ENCODE measurements at regions not wholly inside any gene's neighbourhood (a gene's known extent, or its start where the extent isn't known, plus 50 kb on each side); places are given as distances from the start of the nearest gene placed in this dataset.
"Not testable (repeated sequence)": the region's sequence is repeated elsewhere in the genome, so short reads cannot be mapped to it uniquely, and the experiment has no call there.

DNA sequence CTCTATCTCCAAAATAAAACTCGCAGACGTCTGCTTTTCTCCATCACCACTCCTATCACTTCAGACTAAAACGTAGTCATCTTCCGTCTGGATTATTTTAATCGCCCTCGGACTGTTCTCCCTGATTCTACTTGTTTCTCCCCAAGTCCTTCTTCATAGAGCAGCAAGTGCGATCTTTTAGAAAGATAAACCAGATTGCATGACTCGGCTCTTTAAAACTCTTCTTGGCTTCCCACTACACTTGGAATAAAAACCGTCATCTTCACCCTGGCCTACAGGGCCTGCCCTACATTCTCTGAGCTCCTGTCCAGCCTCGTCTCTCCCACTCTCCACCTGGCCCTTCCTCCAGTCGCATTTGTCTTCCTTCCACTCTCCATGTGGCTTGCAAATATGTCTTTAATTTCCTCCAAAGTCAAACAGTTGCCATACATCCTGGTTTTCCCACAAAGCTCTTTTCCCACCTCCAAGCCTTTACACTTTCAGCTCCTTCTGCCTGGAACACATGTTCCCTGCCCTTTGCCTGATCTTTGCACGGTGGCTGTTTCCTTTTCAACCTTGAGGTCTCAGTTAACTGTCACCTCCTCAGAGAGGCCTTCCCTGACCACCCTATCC is 70.5 kb upstream of the DHX40 start:
- DNase-seq (ENCODE audit: low spot score) = no peak

DNA sequence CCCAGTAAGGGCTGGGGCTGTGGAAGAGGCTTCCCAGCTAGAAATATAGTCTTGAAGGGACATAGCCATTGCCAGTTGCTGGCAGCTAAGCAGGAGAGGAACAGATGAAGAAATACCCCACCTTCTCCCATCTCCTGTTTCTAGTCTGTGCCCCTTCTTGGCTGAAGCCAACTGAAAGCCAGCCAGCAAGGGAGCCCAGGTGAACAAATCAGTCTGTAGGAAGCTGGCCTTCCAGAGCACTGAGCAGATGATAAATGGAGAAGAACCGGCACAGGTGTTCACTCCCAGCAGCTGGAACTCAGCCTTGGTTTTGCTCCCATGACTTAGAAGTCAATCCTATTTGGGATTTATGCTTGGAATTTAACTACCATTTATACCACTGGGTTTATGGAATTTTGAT is 69.2 kb upstream of the DHX40 start:
- DNase-seq (ENCODE audit: low spot score) = no peak

DNA sequence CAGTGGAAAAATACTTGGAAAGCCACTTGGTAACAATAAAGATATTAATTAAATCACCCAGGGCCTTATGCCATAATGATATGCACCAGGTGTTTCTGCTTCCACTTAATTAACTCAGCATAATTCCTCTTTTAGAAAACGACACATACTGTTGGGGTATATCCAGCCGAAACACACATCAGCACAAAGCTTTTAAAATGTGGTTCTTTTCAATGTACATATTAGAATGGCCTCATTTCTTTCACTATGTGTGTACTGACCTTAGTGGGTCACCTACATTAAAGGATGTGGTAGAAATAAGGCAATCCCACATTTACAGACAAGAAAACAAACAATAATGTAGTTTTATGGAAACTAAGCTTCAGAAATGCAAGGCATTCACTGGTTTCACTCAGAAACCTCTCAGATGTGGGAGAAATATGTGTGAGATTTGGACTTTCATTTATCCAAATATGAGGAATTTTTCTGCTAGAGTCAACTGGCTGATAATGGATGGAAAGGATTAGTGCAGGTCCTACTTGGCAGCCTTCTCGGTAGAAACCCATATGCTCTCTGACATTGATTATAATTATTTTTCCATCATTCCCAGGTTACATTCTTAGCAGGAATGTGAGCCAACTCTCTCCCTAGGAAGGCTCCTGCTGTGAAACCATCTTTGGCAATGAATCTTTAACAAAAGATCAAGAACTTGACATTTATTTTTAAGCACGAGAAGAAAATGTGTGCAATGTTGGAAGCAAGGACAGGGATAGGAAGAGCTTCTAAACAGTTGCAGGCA is 66.7 kb upstream of the DHX40 start:
- DNase-seq (ENCODE audit: low spot score) = no peak

DNA sequence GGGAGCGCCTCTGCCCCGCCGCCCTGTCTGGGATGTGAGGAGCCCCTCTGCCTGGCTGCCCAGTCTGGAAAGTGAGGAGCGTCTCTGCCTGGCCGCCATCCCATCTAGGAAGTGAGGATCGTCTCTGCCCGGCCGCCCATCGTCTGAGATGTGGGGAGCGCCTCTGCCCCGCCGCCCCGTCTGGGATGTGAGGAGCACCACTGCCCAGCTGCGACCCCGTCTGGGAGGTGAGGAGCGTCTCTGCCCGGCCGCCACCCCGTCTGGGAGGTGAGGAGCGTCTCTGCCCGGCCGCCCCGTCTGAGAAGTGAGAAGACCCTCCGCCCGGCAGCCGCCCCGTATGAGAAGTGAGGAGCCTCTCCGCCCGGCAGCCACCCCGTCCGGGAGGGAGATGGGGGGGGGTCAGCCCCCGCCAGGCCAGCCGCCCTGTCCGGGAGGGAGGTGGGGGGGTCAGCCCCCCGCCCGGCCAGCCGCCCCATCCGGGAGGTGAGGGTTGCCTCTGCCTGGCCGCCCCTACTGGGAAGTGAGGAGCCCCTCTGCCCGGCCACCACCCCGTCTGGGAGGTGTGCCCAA is 65.2 kb upstream of the DHX40 start:
- DNase-seq (ENCODE audit: low spot score) = not testable (repeated sequence)

DNA sequence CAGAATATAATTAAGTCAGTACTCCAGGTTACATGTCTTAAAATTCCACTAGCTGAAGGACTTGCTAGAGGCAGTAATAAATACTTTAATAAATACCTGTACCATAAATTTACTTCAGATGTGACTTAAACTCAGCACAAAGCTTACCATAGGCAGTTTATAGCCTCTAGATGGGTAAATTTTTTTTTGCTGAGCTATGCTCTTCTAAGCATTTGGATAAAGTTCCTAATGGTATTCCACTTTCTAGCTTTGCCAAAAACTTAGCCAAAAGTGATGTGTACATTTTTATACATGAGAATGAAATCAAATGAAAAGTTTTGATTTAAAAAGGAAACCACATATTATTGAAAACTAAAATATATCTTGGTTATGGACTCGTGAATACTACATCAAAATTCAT is 63.7 kb upstream of the DHX40 start:
- no peak for DNase-seq (ENCODE audit: low spot score)

DNA sequence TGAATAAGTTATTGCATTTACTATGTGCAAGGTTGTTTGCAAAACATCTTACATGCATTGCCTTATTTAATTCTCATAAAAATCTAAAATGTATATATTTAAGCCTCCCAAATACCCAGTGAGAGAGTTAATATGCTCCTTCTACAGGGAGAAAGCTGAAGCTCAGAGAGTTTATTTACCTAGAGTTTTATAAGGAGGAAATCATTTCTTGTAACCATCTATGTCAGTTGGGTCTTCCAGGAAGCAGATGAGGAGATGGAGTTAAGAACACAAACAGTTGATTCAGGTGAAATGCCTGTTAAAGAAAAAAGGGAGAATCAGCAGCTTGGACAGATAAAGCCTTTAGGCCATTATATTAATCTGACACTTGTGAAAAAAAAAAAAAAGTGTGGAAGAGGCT is 62.6 kb upstream of the DHX40 start:
- no peak for DNase-seq (ENCODE audit: low spot score)

DNA sequence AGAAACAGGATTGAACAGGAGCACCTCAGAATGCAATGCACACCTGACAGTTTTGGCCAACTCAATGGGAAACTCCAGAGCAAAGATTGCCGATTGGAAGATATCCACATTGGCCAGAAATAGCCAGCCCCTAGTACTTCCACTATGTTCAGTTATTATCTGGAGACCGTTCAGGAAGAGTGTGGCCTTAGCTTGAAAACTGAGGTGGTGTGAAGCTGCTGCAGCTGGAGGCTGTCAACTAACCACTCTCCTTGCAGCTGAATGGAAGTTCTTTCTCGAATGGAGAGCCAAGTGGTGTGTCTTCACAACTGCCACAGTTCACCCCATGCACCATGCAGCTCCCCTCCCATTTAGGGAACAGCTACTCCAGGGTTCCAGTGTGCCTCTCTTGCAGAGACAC is 61.9 kb upstream of the DHX40 start:
- no peak for DNase-seq (ENCODE audit: low spot score)

DNA sequence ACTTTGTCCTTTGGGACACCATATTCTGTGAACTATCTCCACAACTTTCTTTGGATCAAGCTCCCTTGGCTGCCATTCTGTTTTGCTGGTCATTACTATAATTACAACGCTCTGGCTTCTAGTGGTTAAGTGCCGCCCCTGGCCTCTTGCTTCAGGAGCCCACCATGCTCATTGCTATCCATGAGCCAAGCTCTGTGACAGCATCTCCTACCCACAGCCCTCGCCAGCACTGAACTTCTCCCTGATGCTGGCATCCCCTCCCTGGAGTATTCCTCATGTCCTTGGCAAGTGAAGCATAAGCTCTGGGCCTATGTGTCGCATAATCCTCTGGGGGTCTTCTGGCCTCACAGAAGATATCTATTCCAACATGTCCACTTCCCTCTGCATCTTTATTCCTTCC is 60.6 kb upstream of the DHX40 start:
- DNase-seq (ENCODE audit: low spot score) = no peak

DNA sequence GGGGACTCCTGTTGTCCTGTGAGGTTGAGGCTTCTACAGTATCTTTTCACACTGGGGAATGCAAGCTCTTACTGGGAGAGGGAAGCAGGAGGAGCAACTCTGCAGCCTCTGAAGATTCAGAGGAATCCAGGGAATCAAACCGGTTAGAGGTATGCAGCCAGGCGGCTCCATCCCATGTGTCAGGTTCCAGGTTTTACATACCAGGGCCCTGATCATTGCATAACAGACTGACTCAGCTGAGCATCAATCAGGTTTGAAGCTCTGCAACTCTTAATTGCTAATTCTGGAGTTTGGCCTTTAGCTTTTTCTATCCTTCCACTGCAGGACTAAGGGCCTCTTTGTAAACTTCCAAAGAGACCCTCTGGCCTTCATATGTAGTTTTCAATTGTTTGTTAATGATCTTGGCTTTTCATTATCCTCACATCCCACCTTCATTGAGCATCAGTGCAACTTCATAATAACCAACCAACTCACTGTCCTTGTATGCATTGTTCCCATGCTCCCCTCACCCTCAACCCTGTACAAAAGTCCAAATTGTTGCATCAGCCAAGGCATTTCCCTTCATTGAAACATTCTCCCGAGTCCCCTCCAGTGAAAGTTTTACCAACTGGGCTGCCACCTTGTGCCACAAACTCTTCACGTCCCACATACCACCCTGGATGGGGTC is 59.7 kb upstream of the DHX40 start:
- DNase-seq (ENCODE audit: low spot score) = peak; percentile 72

DNA sequence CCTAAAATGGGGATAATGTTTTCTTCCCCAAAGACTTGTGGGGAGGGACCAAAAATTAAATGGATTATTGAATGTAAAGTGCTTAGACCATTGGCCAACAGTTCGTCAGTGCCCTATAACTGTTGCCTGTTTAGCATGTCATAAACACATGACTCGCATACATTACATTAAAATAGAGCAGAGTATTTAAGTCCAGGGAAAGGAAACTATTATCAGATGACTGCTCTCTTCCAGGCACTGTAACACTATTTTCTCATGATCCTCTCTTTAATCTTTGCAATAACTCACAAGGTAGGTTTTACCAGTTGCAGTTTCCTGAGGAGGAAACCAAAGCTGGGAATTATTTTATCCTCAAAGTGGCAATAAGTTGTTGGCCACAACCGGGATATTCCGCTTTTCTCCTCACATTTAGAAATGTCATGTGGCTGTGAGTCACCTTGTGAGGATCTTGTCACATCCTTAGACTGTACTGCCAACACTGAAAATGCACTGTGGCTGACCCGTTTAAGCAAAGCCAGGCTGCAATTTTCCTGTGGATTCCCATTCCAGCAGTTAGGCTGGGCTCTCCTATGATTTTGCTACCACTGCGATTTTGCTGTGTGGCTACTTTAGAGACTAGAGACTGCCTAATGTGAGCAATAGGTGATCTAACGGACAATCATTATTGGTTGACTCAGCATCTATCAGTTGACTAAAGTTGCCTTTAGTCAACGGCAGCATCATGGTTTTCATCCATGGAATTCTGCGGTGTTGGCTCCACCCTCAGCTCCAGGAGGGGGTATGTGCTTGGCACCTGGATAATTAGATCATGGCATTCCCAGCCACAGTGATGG is 58.3 kb upstream of the DHX40 start:
- peak; percentile 55 for DNase-seq (ENCODE audit: low spot score)

DNA sequence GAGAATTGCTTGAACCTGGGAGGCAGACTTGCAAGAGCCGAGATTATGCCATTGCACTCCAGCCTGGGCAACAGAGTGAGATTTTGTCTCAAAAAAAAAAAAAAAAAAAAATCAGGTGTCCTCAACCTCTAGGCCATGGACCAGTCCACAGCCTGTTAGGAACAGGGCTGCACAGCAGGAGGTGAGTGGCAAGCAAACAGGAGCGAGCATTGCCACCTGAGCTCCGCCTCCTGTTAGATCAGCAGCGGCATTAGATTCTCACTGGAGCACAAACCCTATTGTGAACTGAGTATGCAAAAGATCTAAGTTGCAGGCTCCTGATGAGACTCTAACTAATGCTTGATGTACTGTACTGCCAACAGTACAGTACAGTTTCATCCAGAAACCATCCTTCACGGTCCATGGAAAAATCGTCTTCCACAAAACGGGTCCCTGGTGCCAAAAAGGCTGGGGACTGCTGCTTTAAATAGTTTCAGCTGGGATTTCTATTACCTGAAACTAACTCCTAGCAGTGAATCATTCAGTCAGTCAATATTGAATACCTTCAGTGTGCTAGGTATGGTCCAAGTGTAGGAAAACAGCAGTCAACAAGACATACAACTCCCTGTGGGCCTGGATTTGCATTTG is 56.3 kb upstream of the DHX40 start:
- no peak for DNase-seq (ENCODE audit: low spot score)

DNA sequence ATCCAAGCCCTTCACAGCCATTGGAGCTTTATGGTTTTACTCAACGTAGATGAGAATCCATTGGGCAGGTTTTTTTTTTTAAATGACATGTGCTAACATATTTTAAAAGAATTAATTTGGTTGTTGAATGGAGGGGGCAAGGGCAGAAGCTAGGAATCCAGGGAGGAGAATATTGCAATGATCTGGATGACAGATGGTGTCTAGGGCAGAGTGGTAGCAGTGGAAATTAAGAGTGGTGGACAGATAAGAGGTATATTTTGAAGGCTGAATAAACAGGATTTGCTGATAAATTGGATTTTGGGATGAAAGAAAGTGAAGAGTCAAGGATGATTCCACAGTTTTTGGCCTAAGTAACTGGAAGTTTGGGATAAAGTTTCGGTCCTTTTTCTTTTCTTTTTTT is 54.8 kb upstream of the DHX40 start:
- no peak for DNase-seq (ENCODE audit: low spot score)

DNA sequence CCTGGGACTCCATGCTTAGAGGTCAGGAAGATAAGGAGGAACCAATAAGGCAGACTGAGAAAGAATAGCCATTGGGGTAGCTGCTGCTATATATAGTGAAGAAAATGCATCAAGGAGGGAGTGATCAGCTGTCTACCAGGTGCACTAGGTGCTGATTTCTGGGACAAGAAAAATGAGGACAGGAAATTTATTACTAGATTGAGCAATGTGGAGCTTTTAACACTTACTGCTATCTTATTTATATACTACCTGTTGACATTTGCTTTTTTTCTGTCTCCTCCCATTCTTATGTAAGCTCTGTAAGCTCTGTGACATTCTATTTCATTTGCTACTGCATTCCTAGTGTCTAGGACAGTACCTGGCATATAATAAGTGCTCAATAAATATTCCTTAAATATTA is 53.7 kb upstream of the DHX40 start:
- no peak for DNase-seq (ENCODE audit: low spot score)

DNA sequence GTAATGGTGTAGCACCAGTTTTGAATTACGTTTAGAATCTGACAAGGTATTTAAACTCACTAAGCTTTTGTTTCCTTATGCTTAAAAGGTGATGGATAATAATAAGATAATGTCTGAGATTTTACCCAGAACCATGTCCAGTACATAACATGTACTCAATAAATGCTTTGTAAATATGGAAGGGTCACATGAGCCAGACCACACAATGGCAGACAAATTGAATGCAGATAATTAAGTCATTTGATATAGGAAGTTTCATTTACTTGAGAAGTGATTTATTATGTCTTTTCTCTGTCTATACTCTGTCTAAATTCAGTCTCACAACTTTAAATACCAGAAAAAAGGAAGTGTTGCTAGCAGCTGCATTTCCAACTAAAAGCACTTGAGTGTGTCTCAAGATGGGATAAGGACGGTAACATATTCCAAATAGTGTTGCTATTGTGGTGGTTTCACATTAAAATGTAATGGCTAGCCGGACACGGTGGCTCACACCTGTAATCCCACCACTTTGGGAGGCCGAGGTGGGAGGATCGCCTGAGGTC is 52.5 kb upstream of the DHX40 start:
- no peak for DNase-seq (ENCODE audit: low spot score)

DNA sequence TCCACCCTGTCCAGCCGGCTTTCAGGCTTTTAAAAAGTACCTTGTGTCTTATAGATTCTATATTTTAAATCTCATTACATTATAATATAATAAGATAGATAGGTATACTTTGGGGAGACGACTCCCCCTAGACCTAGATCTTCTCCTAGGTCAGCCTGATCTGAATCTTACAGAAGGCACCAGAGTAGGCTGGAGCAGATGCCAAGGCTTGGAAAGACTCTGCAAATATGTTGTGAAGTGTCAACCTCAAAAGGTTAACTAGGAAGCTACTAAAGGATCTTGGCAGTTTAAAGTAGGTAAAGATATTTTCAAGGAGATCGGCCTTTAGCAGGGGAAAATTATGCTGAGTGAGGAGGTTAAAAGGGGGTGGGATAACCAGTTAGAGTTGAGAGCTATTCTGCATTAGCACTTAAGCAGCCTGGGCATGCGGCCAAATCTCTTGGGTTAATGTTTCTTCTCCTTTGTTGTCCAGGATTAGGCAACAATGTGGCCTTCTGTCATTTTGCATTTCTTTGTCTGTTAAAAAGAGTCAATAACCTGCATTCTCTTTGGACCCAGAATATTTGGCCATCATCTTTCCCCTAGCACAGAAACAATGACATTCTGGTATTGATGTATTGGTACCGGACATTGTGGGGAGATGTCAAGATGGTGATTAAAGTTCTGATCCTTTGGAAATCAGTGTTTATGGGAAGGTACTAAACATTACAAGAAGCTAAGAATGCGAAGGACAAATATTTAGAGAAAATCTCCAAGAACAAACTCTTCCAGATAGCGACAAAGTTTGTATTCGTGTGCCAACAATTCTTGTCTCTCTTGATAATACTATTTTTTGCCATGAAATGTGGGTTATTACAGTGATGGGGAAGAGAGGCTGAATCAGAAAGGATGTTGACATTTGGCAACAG is 51.2 kb upstream of the DHX40 start:
- DNase-seq (ENCODE audit: low spot score) = peak; percentile 87

Measured in kidney tubule cell (primary cell).